Loucy (cell line): ENCODE measurements at regions not wholly inside any gene's neighbourhood (a gene's known extent, or its start where the extent isn't known, plus 50 kb on each side); places are given as distances from the start of the nearest gene placed in this dataset.

Experiments used
- H2AFZ ChIP-seq: fragments of 200-600 bp; sonication (generic); 2 replicates; pipeline ENCODE4 v1.6.0; 2016; ENCODE audit warnings: antibody characterized with exemption, mild to moderate bottlenecking, low read length, moderate library complexity
- H3F3A ChIP-seq: fragments of 200-600 bp; 2 replicates; pipeline ENCODE4 v1.6.0; 2016; ENCODE audit warnings: antibody characterized with exemption, low read depth, mild to moderate bottlenecking
- H3K27me3 ChIP-seq: fragments of 200-600 bp; sonication (generic); 2 replicates; pipeline ENCODE4 v1.6.1; 2014; ENCODE audit warnings: low read length, mild to moderate bottlenecking; ENCODE audit not compliant: insufficient read depth, poor library complexity, severe bottlenecking
- H3K36me3 ChIP-seq: fragments of 200-600 bp; sonication (generic); 2 replicates; pipeline ENCODE4 v1.6.1; 2016; ENCODE audit warnings: low read length; ENCODE audit not compliant: insufficient read depth
- H3K4me1 ChIP-seq: fragments of 200-600 bp; sonication (generic); 2 replicates; pipeline ENCODE4 v1.5.1; 2014; ENCODE audit warnings: low read length, mild to moderate bottlenecking; ENCODE audit not compliant: insufficient read depth, poor library complexity, severe bottlenecking
- H3K4me2 ChIP-seq: fragments of 200-600 bp; sonication (generic); 2 replicates; pipeline ENCODE4 v1.6.0; 2014; ENCODE audit warnings: antibody characterized with exemption, low read length, low read depth, mild to moderate bottlenecking; ENCODE audit not compliant: poor library complexity, severe bottlenecking
- H3K4me3 ChIP-seq: fragments of 200-600 bp; sonication (generic); 2 replicates; pipeline ENCODE4 v1.5.1; 2014; ENCODE audit warnings: low read length, mild to moderate bottlenecking, mixed read lengths; ENCODE audit not compliant: poor library complexity, severe bottlenecking
- H3K79me2 ChIP-seq: fragments of 200-600 bp; sonication (generic); 2 replicates; pipeline ENCODE4 v1.6.1; 2014; ENCODE audit warnings: low read length; ENCODE audit not compliant: insufficient read depth
- H3K9ac ChIP-seq: fragments of 200-600 bp; sonication (generic); 2 replicates; pipeline ENCODE4 v1.6.0; 2014; ENCODE audit warnings: mild to moderate bottlenecking, low read depth, low read length, moderate library complexity; ENCODE audit not compliant: poor library complexity, severe bottlenecking
- H3K9me2 ChIP-seq: fragments of 200-600 bp; sonication (generic); replicated peaks from 2 replicates; pipeline ENCODE4 v1.6.1; 2016; ENCODE audit warnings: low read depth, low read length, mixed read lengths
- H3K9me3 ChIP-seq: fragments of 200-600 bp; sonication (generic); 2 replicates; pipeline ENCODE4 v1.6.1; 2014; ENCODE audit warnings: mild to moderate bottlenecking, antibody characterized with exemption, low read length, low read depth; ENCODE audit not compliant: insufficient read depth
- H4K20me1 ChIP-seq: fragments of 200-600 bp; sonication (generic); 2 replicates; pipeline ENCODE4 v1.6.0; 2014; ENCODE audit warnings: antibody characterized with exemption, low read length, mild to moderate bottlenecking; ENCODE audit not compliant: insufficient read depth, poor library complexity, severe bottlenecking
- EZH2phosphoT487 ChIP-seq: fragments of 200-600 bp; IDR thresholded peaks from 2 replicates; pipeline ENCODE4 v1.6.1; 2018; ENCODE audit warnings: antibody characterized with exemption, mild to moderate bottlenecking, moderate library complexity, borderline replicate concordance
- TF ChIP-seq, protein P1 (sequence below): fragments of 200-600 bp; sonication (generic); conservative IDR thresholded peaks from 2 replicates; pipeline ENCODE4 v1.5.1; 2014; ENCODE audit warnings: mild to moderate bottlenecking, antibody characterized with exemption, low read length

DNA sequence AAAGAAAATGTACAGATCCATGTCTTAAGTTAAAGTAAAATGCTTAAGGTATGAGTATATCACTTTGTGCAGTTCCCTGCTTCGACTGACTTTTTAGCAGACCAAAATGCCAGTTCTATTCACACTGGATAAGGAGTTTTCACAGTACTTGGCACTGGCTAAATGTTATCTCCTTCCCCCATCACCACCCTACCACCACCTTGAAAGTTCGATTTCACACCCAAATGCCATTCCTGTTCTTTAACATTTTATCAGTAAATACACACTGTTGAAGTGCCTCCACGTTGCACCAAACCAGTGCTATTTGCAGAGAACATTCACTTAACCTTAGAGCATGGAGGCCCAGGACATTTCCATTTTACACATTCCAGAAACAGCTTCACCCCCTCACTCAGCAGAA is 100.0 kb downstream of the URB2 start:
- no peaks in the 10 kb centered on the region for H3F3A ChIP-seq
- no peaks in the 10 kb centered on the region for H3K27me3 ChIP-seq
- H3K9me3 ChIP-seq: no peaks in the 10 kb centered on the region
- no peak overlapping the region for H3K4me2 ChIP-seq
- H3K9ac ChIP-seq: no peak overlapping the region
- H3K36me3 ChIP-seq: no peaks in the 10 kb centered on the region
- no peaks in the 10 kb centered on the region for H3K4me1 ChIP-seq
- no peak overlapping the region for H2AFZ ChIP-seq
- TF ChIP-seq, protein P1, sequence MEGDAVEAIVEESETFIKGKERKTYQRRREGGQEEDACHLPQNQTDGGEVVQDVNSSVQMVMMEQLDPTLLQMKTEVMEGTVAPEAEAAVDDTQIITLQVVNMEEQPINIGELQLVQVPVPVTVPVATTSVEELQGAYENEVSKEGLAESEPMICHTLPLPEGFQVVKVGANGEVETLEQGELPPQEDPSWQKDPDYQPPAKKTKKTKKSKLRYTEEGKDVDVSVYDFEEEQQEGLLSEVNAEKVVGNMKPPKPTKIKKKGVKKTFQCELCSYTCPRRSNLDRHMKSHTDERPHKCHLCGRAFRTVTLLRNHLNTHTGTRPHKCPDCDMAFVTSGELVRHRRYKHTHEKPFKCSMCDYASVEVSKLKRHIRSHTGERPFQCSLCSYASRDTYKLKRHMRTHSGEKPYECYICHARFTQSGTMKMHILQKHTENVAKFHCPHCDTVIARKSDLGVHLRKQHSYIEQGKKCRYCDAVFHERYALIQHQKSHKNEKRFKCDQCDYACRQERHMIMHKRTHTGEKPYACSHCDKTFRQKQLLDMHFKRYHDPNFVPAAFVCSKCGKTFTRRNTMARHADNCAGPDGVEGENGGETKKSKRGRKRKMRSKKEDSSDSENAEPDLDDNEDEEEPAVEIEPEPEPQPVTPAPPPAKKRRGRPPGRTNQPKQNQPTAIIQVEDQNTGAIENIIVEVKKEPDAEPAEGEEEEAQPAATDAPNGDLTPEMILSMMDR: no peak
- TF ChIP-seq EZH2phosphoT487: no peak
- H4K20me1 ChIP-seq: no peaks in the 10 kb centered on the region
- no peak overlapping the region for H3K4me3 ChIP-seq
- no peaks in the 10 kb centered on the region for H3K79me2 ChIP-seq
- H3K9me2 ChIP-seq: no peaks in the 10 kb centered on the region

DNA sequence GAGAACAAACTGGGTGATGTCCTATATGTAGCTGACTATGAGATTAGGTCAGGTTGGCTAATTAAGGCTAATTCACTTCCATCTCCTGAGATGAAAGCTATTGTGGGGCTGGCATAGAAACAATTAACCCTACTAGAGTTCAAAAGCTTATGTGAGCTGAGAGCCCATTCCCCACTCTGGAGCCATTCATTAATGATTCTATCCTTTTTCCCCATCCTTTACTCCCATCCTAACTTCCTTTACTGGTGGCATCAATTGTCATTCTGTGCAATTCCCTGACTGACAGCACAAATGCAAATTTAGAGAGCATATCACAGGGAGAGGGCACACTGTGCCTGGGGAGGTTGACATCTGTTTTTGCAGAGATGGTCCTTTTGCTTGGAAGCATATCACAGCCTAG is 103.9 kb downstream of the URB2 start:
- Histone ChIP-seq H3K9ac (no peak overlapping the region), H3F3A (no peaks in the 10 kb centered on the region), H4K20me1 (no peaks in the 10 kb centered on the region), H3K79me2 (no peaks in the 10 kb centered on the region), H3K27me3 (no peaks in the 10 kb centered on the region), H3K36me3 (no peaks in the 10 kb centered on the region), H3K4me2 (no peak overlapping the region), H3K4me1 (no peaks in the 10 kb centered on the region), H3K9me2 (no peaks in the 10 kb centered on the region), H2AFZ (no peak overlapping the region), H3K4me3 (no peak overlapping the region), H3K9me3 (no peaks in the 10 kb centered on the region)
- TF ChIP-seq, protein P1: no peak
- no peak for TF ChIP-seq EZH2phosphoT487

DNA sequence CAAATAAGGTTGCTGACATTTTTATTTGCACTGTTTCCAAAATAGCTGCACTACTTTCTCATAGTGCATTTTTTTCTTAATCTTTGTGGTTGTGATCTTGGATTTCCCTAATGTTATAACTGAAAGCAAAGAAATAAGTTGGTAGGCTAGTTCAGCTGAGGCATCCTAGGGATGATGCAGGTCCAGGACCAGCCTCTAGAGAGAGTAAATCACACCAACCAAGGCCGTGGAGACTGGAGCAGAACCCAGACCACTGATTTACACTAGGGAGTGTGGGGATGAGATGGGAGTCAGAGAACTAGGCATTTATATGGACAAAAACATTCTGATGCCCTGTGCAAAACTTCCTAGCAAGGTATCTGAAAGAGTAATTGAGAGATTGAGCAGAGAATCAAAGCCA is 104.5 kb downstream of the URB2 start:
- Histone ChIP-seq H3F3A (no peaks in the 10 kb centered on the region), H3K79me2 (no peaks in the 10 kb centered on the region), H3K4me3 (no peak overlapping the region), H4K20me1 (no peaks in the 10 kb centered on the region), H3K9me3 (no peaks in the 10 kb centered on the region), H3K4me2 (no peak overlapping the region), H3K9ac (no peak overlapping the region), H3K36me3 (no peaks in the 10 kb centered on the region), H3K27me3 (no peaks in the 10 kb centered on the region), H2AFZ (no peak overlapping the region), H3K4me1 (no peaks in the 10 kb centered on the region), H3K9me2 (no peaks in the 10 kb centered on the region)
- no peak for TF ChIP-seq EZH2phosphoT487
- TF ChIP-seq, protein P1: 0 out of 2 replicates have a peak, but pooled peaks have one; percentile 13
